Skin of body (tissue), 1 donor: ENCODE measurements at regions not wholly inside any gene's neighbourhood (a gene's known extent, or its start where the extent isn't known, plus 50 kb on each side); places are given as distances from the start of the nearest gene placed in this dataset.
A peak's percentile ranks its signal among the peaks of the same experiment; 100 is the strongest.
"Not testable (repeated sequence)": the region's sequence is repeated elsewhere in the genome, so short reads cannot be mapped to it uniquely, and the experiment has no call there.

Experiments
- DNase-seq: peaks from one replicate; lab custom pipeline; 2025; lab: John Stamatoyannopoulos, UW

GRCh38 chr19:22545751-22546150 lies 88.4 kb upstream of the ZNF492 start:
- DNase-seq = no peak

- no peak for DNase-seq
These were observed 100.4 kb upstream of the ZNF492 start for GRCh38 chr19:22533761-22534160.

- peak; percentile 3 for DNase-seq
These were observed 101.5 kb upstream of the ZNF492 start for GRCh38 chr19:22532388-22533300.

- DNase-seq = no peak
These were observed 104.1 kb upstream of the ZNF492 start for GRCh38 chr19:22530042-22530441.

GRCh38 chr19:22528956-22529355 lies 105.2 kb upstream of the ZNF492 start:
- no peak for DNase-seq

- no peak for DNase-seq
These were observed 105.4 kb upstream of the ZNF98 start for GRCh38 chr19:22527554-22527953.

GRCh38 chr19:22526661-22527272 lies 104.6 kb upstream of the ZNF98 start:
- DNase-seq = no peak

- DNase-seq = no peak
These were observed 101.8 kb upstream of the ZNF98 start for GRCh38 chr19:22523940-22524339.

- not testable (repeated sequence) for DNase-seq
These were observed 97.4 kb upstream of the ZNF98 start for GRCh38 chr19:22519562-22519961.

- DNase-seq = no peak
These were observed 97.0 kb upstream of the ZNF98 start for GRCh38 chr19:22519152-22519551.

- no peak for DNase-seq
These were observed 95.6 kb upstream of the ZNF98 start for GRCh38 chr19:22517496-22518411.

GRCh38 chr19:22515435-22515834 lies 93.3 kb upstream of the ZNF98 start:
- DNase-seq = no peak

- DNase-seq = no peak
These were observed 81.4 kb upstream of the ZNF98 start for GRCh38 chr19:22503524-22503923.

- DNase-seq = no peak
These were observed 80.6 kb upstream of the ZNF98 start for GRCh38 chr19:22502766-22503165.

GRCh38 chr19:22498831-22499430 lies 76.8 kb upstream of the ZNF98 start:
- DNase-seq = not testable (repeated sequence)

GRCh38 chr19:22491746-22492145 lies 69.6 kb upstream of the ZNF98 start:
- no peak for DNase-seq

GRCh38 chr19:22483514-22483913 lies 61.4 kb upstream of the ZNF98 start:
- DNase-seq = not testable (repeated sequence)

- no peak for DNase-seq
These were observed 50.1 kb upstream of the ZNF98 start for GRCh38 chr19:22472180-22472637.
